ENCODE measurements at regions not wholly inside any gene's neighbourhood (a gene's known extent, or its start where the extent isn't known, plus 50 kb on each side); places are given as distances from the start of the nearest gene placed in this dataset.

- no peak for TF ChIP-seq CTCF (optimal IDR thresholded peaks at IDR 0.05 in 1 of 3, IDR thresholded peaks at IDR 0.05 in 1 of 3, conservative IDR thresholded peaks at IDR 0.05 in 1 of 3; ENCODE audit: extremely low read depth in 1 of 3, insufficient read depth in 2 of 3, low read length in 3 of 3)
- no peak for TF ChIP-seq EZH2 (IDR thresholded peaks at IDR 0.05; ENCODE audit: low read length)
These were observed 371.4 kb downstream of the SV2B start for GRCh38 chr15:91471468-91471867.

All from keratinocyte (primary cell).